HG03432 (cell line): ENCODE measurements at regions not wholly inside any gene's neighbourhood (a gene's known extent, or its start where the extent isn't known, plus 50 kb on each side); places are given as distances from the start of the nearest gene placed in this dataset.

Experiments used
- ATAC-seq: cut with Tn5 transposase; IDR thresholded peaks from one replicate; pipeline ENCODE4 v1.9.1; 2021; ENCODE audit warnings: mild to moderate bottlenecking, moderate library complexity; ENCODE audit not compliant: unreplicated experiment

DNA sequence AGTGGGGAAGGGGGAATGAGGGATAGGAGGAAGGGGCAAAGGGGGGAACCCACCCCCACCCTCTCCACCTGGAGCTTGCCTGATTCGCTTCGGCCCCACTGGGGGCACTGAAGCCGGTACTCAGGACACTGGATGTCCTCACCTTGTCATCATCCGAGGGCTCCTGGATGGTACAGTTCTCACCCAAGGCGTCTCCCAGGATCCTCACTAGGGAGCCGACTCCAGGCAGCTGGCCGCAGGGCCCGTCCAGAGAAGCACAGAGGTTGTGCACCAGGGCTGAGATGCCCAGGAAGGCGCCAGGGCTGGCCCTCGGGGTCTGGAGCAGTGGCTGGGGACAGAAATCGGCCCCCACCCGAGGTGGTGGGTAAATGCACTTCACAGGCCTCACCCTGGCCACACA, 92.3 kb downstream of the LITAF start:
- ATAC-seq = no peak

DNA sequence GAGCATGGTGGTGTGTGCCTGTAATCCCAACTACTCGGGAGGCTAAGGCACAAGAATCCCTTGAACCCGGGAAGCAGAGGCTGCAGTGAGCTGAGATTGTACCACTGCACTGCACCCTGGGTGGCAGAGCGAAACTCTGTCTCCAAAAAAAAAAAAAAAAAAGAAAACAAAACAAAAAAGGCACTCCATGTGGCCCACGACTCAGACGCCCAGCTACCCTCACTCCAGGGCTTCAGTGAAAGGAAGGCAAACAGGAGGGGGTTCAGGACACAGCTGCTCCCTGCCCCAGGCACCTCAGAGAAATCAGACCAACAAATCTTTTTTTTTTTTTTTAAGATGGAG, 91.7 kb downstream of the LITAF start:
- ATAC-seq = no peak
